H7 (cell line): ENCODE measurements at regions not wholly inside any gene's neighbourhood (a gene's known extent, or its start where the extent isn't known, plus 50 kb on each side); places are given as distances from the start of the nearest gene placed in this dataset.

ENCODE experiments used
- DNase-seq: peaks from one replicate; pipeline ENCODE4 v3.0.0; 2012
- H3K27me3 ChIP-seq: 2 replicates; pipeline ENCODE4 v1.6.0; 2011; ENCODE audit warnings: mild to moderate bottlenecking, low read length; ENCODE audit not compliant: control insufficient read depth, insufficient read depth
- H3K36me3 ChIP-seq: replicated peaks from 2 replicates; pipeline ENCODE4 v1.5.1; 2011; ENCODE audit warnings: low read length; ENCODE audit not compliant: control insufficient read depth, insufficient read depth
- H3K4me3 ChIP-seq: 2 replicates; pipeline ENCODE4 v1.5.1; 2011; ENCODE audit warnings: low read depth, mild to moderate bottlenecking, control low read depth, low read length, moderate library complexity; ENCODE audit not compliant: insufficient read depth

DNA sequence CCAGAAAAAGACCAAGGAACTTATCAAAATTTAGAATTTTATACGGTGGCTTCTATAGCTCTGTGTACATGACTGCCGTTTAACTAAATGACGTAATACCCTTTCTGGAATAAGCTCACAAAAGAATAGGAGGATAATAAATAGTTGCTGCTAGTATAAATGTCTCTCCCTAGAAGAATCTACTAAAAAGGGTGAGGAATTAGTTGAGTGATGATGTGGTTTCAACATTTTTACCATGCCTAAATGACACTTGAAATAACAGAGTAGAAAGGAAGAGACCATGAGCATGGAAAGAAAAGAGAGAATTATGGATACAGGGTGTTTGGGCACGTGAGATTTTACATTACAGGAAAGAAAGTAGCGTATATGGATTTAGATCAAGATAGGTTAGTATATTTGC is 231.1 kb downstream of the ARAP2 start:
- DNase-seq, result no peak
- Histone ChIP-seq H3K27me3 (no peaks in the 10 kb centered on the region), H3K36me3 (no peaks in the 10 kb centered on the region), H3K4me3 (no peak overlapping the region)
